H1 (cell line): ENCODE measurements at regions not wholly inside any gene's neighbourhood (a gene's known extent, or its start where the extent isn't known, plus 50 kb on each side); places are given as distances from the start of the nearest gene placed in this dataset.

Experiments used
- CREB1 ChIP-seq: IDR thresholded peaks from 2 replicates; pipeline ENCODE4 v1.6.1; 2012; ENCODE audit warnings: inconsistent platforms
- EP300 ChIP-seq, 2 experiments: IDR thresholded peaks; 1 replicate in 1 of 2; 2 replicates in 1 of 2; pipeline ENCODE4 v1.6.1; 2011 to 2012; ENCODE audit warnings: low read depth in 2 of 2, low read length in 2 of 2, mild to moderate bottlenecking in 2 of 2, borderline replicate concordance in 1 of 2, inconsistent platforms in 1 of 2, moderate library complexity in 1 of 2
- POLR2AphosphoS5 ChIP-seq: IDR thresholded peaks from 2 replicates; pipeline ENCODE4 v1.6.1; 2011; ENCODE audit warnings: low read depth, low read length
- TF ChIP-seq, protein P1 (sequence below), 3 experiments: IDR thresholded peaks; 1 replicate in 2 of 3; 2 replicates in 1 of 3; pipeline versions ENCODE4 v1.5.1 to v1.6.1; 2011; ENCODE audit warnings: low read length in 3 of 3, mild to moderate bottlenecking in 3 of 3, inconsistent platforms in 2 of 3, low read depth in 1 of 3, moderate library complexity in 1 of 3; ENCODE audit not compliant: insufficient read depth in 1 of 3; ENCODE audit errors: control extremely low read depth in 1 of 3
- TF ChIP-seq, protein P2 (sequence below): IDR thresholded peaks from 2 replicates; pipeline ENCODE4 v1.6.1; 2012; ENCODE audit warnings: low read length, inconsistent platforms

DNA sequence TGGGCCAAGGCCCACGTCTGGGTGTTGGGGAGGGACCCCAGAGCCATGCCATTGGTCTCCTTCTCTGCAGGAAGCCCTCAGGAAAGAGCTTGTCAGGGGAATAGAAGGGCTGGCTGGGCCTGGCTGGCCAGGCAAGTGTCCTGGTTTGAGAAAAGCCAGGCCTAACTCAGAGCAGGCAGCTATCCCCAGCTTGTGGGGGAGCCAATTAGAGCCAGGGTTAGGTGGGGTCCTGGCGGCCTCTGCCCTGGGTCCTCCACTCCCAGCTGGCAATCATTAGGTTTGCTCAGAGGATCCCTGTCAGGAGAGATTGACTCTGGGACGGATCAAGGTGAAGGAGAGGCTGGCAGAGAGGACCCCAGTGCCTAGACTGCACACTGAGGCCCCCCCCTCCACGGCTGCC, 64.8 kb downstream of the PJA1 start:
- TF ChIP-seq, protein P1, sequence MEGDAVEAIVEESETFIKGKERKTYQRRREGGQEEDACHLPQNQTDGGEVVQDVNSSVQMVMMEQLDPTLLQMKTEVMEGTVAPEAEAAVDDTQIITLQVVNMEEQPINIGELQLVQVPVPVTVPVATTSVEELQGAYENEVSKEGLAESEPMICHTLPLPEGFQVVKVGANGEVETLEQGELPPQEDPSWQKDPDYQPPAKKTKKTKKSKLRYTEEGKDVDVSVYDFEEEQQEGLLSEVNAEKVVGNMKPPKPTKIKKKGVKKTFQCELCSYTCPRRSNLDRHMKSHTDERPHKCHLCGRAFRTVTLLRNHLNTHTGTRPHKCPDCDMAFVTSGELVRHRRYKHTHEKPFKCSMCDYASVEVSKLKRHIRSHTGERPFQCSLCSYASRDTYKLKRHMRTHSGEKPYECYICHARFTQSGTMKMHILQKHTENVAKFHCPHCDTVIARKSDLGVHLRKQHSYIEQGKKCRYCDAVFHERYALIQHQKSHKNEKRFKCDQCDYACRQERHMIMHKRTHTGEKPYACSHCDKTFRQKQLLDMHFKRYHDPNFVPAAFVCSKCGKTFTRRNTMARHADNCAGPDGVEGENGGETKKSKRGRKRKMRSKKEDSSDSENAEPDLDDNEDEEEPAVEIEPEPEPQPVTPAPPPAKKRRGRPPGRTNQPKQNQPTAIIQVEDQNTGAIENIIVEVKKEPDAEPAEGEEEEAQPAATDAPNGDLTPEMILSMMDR (IDR thresholded peaks at IDR 0.05; ENCODE audit: control extremely low read depth in 1 of 3, insufficient read depth in 1 of 3, low read depth in 1 of 3, low read length in 3 of 3), result no peak
- TF ChIP-seq, protein P2, sequence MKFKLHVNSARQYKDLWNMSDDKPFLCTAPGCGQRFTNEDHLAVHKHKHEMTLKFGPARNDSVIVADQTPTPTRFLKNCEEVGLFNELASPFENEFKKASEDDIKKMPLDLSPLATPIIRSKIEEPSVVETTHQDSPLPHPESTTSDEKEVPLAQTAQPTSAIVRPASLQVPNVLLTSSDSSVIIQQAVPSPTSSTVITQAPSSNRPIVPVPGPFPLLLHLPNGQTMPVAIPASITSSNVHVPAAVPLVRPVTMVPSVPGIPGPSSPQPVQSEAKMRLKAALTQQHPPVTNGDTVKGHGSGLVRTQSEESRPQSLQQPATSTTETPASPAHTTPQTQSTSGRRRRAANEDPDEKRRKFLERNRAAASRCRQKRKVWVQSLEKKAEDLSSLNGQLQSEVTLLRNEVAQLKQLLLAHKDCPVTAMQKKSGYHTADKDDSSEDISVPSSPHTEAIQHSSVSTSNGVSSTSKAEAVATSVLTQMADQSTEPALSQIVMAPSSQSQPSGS, result no peak
- TF ChIP-seq POLR2AphosphoS5 (no peak), EP300 (IDR thresholded peaks at IDR 0.05; ENCODE audit: borderline replicate concordance in 1 of 2, low read depth in 2 of 2, low read length in 2 of 2) (no peak), CREB1 (no peak)
